NT2/D1 (cell line): ENCODE measurements at regions not wholly inside any gene's neighbourhood (a gene's known extent, or its start where the extent isn't known, plus 50 kb on each side); places are given as distances from the start of the nearest gene placed in this dataset.

Experiments
- SUZ12 ChIP-seq: IDR thresholded peaks from 2 replicates; pipeline ENCODE4 v1.6.1; 2011; ENCODE audit not compliant: insufficient read length, insufficient read depth; ENCODE audit errors: extremely low read depth
- YY1 ChIP-seq: IDR thresholded peaks from 2 replicates; pipeline ENCODE4 v1.6.1; 2011; ENCODE audit not compliant: insufficient read length, insufficient read depth
- ZNF274 ChIP-seq: IDR thresholded peaks from 2 replicates; pipeline ENCODE4 v1.6.1; 2011; ENCODE audit warnings: mild to moderate bottlenecking, low read depth, low read length

GRCh38 chr3:76054404-76054803, 269.1 kb upstream of the ZNF717 start:
- TF ChIP-seq ZNF274, result no peak
- no peak for TF ChIP-seq SUZ12
- no peak for TF ChIP-seq YY1
